SHP77 (cell line): ENCODE measurements at regions not wholly inside any gene's neighbourhood (a gene's known extent, or its start where the extent isn't known, plus 50 kb on each side); places are given as distances from the start of the nearest gene placed in this dataset.

Experiments
- DNase-seq, 2 experiments: peaks; one replicate each; lab custom pipeline; 2025; lab: John Stamatoyannopoulos, UW

GRCh38 chr6:157772820-157773219, 50.2 kb upstream of the SNX9 start:
- DNase-seq, result no peak
